GM10248 (cell line): ENCODE measurements at regions not wholly inside any gene's neighbourhood (a gene's known extent, or its start where the extent isn't known, plus 50 kb on each side); places are given as distances from the start of the nearest gene placed in this dataset.

Source experiments
- CTCF ChIA-PET: fragments of 300-600 bp; sonication (Branson Sonifier 250); formaldehyde crosslinking; extraction: SDS; loops from one replicate; lab custom pipeline; 2021; ENCODE audit warnings: antibody characterized with exemption; lab: Yijun Ruan, JAX
- POLR2A ChIA-PET: fragments of 350-650 bp; sonication (Branson Sonifier 250); formaldehyde crosslinking; extraction: SDS; loops from one replicate; lab custom pipeline; 2020; ENCODE audit warnings: antibody characterized with exemption; lab: Yijun Ruan, JAX
- DNase-seq: peaks from one replicate; pipeline ENCODE4 v3.0.0; 2012; ENCODE audit errors: extremely low spot score
- TF ChIP-seq, protein P1 (sequence below): IDR thresholded peaks from 2 replicates; pipeline ENCODE4 v1.5.1; 2012; ENCODE audit warnings: mild to moderate bottlenecking, low read depth; ENCODE audit errors: extremely low read depth, missing control alignments, control extremely low read depth

GRCh38 chr22:27554106-27554811 is 247.3 kb downstream of the MN1 start:
- ChIA-PET CTCF (no interaction called here), POLR2A (no interaction called here)
- TF ChIP-seq, protein P1, sequence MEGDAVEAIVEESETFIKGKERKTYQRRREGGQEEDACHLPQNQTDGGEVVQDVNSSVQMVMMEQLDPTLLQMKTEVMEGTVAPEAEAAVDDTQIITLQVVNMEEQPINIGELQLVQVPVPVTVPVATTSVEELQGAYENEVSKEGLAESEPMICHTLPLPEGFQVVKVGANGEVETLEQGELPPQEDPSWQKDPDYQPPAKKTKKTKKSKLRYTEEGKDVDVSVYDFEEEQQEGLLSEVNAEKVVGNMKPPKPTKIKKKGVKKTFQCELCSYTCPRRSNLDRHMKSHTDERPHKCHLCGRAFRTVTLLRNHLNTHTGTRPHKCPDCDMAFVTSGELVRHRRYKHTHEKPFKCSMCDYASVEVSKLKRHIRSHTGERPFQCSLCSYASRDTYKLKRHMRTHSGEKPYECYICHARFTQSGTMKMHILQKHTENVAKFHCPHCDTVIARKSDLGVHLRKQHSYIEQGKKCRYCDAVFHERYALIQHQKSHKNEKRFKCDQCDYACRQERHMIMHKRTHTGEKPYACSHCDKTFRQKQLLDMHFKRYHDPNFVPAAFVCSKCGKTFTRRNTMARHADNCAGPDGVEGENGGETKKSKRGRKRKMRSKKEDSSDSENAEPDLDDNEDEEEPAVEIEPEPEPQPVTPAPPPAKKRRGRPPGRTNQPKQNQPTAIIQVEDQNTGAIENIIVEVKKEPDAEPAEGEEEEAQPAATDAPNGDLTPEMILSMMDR, result no peak
- DNase-seq, result no peak

- POLR2A ChIA-PET, result no interaction called here
- CTCF ChIA-PET, result no interaction called here
- no peak for DNase-seq
- TF ChIP-seq, protein P1, result no peak
These were observed 246.6 kb downstream of the MN1 start for GRCh38 chr22:27554841-27555456.

- DNase-seq, result no peak
- TF ChIP-seq, protein P1, result no peak
- ChIA-PET CTCF (no interaction called here), POLR2A (no interaction called here)
These were observed 245.2 kb downstream of the MN1 start for GRCh38 chr22:27556371-27556770.

- no peak for DNase-seq
- POLR2A ChIA-PET, result no interaction called here
- TF ChIP-seq, protein P1, result no peak
- CTCF ChIA-PET, result no interaction called here
These were observed 244.1 kb downstream of the MN1 start for GRCh38 chr22:27557286-27558008.

- no peak for DNase-seq
- ChIA-PET CTCF (no interaction called here), POLR2A (interaction anchor here (0.6 kb wide), 1 partner anchor 160 kb away, joined by 5 read pairs; no protein-coding TSS in a partner anchor)
- TF ChIP-seq, protein P1, result no peak
These were observed 242.7 kb downstream of the MN1 start for GRCh38 chr22:27558658-27559371.

GRCh38 chr22:27560781-27561180 is 240.8 kb downstream of the MN1 start:
- TF ChIP-seq, protein P1, result no peak
- DNase-seq, result no peak
- CTCF ChIA-PET, result no interaction called here
- POLR2A ChIA-PET, result no interaction called here
